ENCODE measurements at regions not wholly inside any gene's neighbourhood (a gene's known extent, or its start where the extent isn't known, plus 50 kb on each side); places are given as distances from the start of the nearest gene placed in this dataset.

DNA sequence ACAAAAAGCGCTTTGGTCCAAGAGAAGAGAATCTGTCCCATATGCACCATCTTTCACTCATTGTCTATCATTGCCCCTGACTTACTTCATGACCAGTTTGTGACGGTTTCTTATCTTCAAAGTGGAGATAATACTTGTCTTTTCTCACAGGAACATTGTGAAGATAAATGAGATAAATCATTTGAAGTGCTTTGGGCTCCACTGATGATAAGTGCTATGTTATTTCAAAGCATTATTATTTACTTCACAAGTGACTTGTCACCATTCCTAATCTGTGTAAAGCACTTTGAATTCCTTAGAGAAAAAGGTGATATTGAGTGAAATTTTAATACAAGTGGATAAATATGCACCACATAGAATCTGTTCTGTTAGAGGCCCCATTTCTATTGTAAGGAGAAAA, 731.6 kb upstream of the PTBP2 start:
- TF ChIP-seq CTCF (IDR thresholded peaks at IDR 0.05) (no peak), POLR2A (IDR thresholded peaks at IDR 0.05) (no peak), EP300 (IDR thresholded peaks at IDR 0.05) (no peak)

Data from sigmoid colon (tissue), 4 donors.